OCI-LY7 (cell line): ENCODE measurements at regions not wholly inside any gene's neighbourhood (a gene's known extent, or its start where the extent isn't known, plus 50 kb on each side); places are given as distances from the start of the nearest gene placed in this dataset.

Source experiments
- BruUV-seq: library from RNA; stranded (reverse); fragments of 400-500 nt; replicated peaks from 2 replicates; lab custom pipeline; 2021; lab: Mats Ljungman, UMichigan
- CTCF ChIA-PET: fragments of 300-600 bp; sonication (Branson Sonifier 250); formaldehyde crosslinking; loops from one replicate; lab custom pipeline; 2022; ENCODE audit warnings: antibody characterized with exemption; ENCODE audit not compliant: unreplicated experiment; lab: Charles Lee
- POLR2A ChIA-PET: fragments of 300-600 bp; sonication (Branson Sonifier 250); formaldehyde crosslinking; loops from one replicate; lab custom pipeline; 2022; ENCODE audit warnings: antibody characterized with exemption; lab: Charles Lee
- DNase-seq: peaks from one replicate; pipeline ENCODE4 v3.0.0-alpha.2; 2015; ENCODE audit warnings: low spot score
- H2AFZ ChIP-seq: fragments of 200-600 bp; sonication (generic), shearing (Covaris generic); 2 replicates; pipeline ENCODE4 v1.6.1; 2014; ENCODE audit warnings: mild to moderate bottlenecking, antibody characterized with exemption, low read length, moderate library complexity
- H3K27ac ChIP-seq: fragments of 200-600 bp; sonication (generic); 2 replicates; pipeline ENCODE4 v1.5.1; 2014; ENCODE audit warnings: mixed run types, low read depth, mild to moderate bottlenecking, moderate library complexity, low read length, inconsistent platforms; ENCODE audit not compliant: poor library complexity, severe bottlenecking
- H3K36me3 ChIP-seq: fragments of 200-600 bp; sonication (generic); 2 replicates; pipeline ENCODE4 v1.6.1; 2014; ENCODE audit warnings: mild to moderate bottlenecking, antibody characterized with exemption, low read length, moderate library complexity, mixed read lengths; ENCODE audit not compliant: insufficient read depth
- H3K4me1 ChIP-seq: fragments of 200-600 bp; sonication (generic); 2 replicates; pipeline ENCODE4 v1.5.1; 2014; ENCODE audit warnings: mild to moderate bottlenecking, low read length; ENCODE audit not compliant: insufficient read depth, poor library complexity, severe bottlenecking
- H3K4me2 ChIP-seq: fragments of 200-600 bp; sonication (generic); 2 replicates; pipeline ENCODE4 v1.6.1; 2014; ENCODE audit warnings: mild to moderate bottlenecking, low read length
- H3K4me3 ChIP-seq: fragments of 200-600 bp; sonication (generic); 2 replicates; pipeline ENCODE4 v1.5.1; 2014; ENCODE audit warnings: mild to moderate bottlenecking, low read depth, low read length; ENCODE audit not compliant: poor library complexity, severe bottlenecking
- H3K79me2 ChIP-seq: fragments of 200-600 bp; sonication (generic); 2 replicates; pipeline ENCODE4 v1.6.1; 2016; ENCODE audit warnings: low read depth, mild to moderate bottlenecking, low read length, moderate library complexity, mixed read lengths; ENCODE audit not compliant: insufficient read depth
- H3K9me2 ChIP-seq: fragments of 200-600 bp; sonication (generic); 2 replicates; pipeline ENCODE4 v1.6.1; 2016; ENCODE audit warnings: mild to moderate bottlenecking, low read length, mixed read lengths; ENCODE audit not compliant: insufficient read depth
- H3K9me3 ChIP-seq: fragments of 200-600 bp; sonication (generic); 2 replicates; pipeline ENCODE4 v1.6.1; 2014; ENCODE audit warnings: mild to moderate bottlenecking, mixed run types, low read length, mixed read lengths
- H4K20me1 ChIP-seq: fragments of 200-600 bp; sonication (generic); 2 replicates; pipeline ENCODE4 v1.6.1; 2014; ENCODE audit warnings: mild to moderate bottlenecking, antibody characterized with exemption, low read length, moderate library complexity, mixed read lengths; ENCODE audit not compliant: insufficient read depth
- EZH2phosphoT487 ChIP-seq: fragments of 200-600 bp; sonication (generic); IDR thresholded peaks from 2 replicates; pipeline ENCODE4 v1.6.1; 2018; ENCODE audit warnings: low read depth, borderline replicate concordance, mild to moderate bottlenecking, mixed run types, antibody characterized with exemption, low read length, moderate library complexity, mixed read lengths
- intact Hi-C: fragments of 100-400 bp; cut with micrococcal nuclease; formaldehyde crosslinking; loops from one replicate; pipeline ENCODE4 v1.10.0; 2022; ENCODE audit not compliant: unreplicated experiment
- TF ChIP-seq, protein P1 (sequence below): fragments of 200-600 bp; sonication (generic); conservative IDR thresholded peaks from 2 replicates; pipeline ENCODE4 v1.5.1; 2014; ENCODE audit warnings: mild to moderate bottlenecking, antibody characterized with exemption, low read length, moderate library complexity, mixed read lengths

DNA sequence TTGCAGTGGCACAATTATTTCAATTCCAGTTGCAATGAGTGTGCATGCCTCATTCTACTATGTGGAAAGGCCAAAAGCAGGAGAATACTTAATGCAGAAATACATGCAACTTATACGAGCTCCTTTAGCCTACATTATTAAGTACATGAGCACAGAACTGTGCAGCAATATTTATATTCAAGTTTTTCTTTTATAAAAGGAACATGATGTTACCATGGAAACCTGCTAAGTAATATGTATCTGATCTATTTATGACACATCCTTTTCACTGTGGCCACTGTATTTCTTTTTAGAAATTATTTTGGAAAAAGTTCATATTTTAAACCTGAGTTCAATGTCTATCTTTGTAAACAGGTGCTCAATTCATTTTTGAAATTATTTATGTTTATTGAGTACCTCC, 88.9 kb downstream of the ELAPOR2 start:
- no peaks in the 10 kb centered on the region for H3K79me2 ChIP-seq
- no peak overlapping the region for H2AFZ ChIP-seq
- no peak overlapping the region for H3K27ac ChIP-seq
- no peak for DNase-seq
- H3K9me2 ChIP-seq: no peaks in the 10 kb centered on the region
- H3K9me3 ChIP-seq: no peaks in the 10 kb centered on the region
- BruUV-seq: no TSS peak
- CTCF ChIA-PET: interaction anchor here (0.7 kb wide), 1 partner anchor 10 kb away, joined by 3 read pairs; no protein-coding TSS in a partner anchor
- POLR2A ChIA-PET: interaction anchor here (0.6 to 1.5 kb wide), 5 partner anchors 15 to 1214 kb away, joined by 3 to 6 read pairs (median 3); partner anchors contain the start of gene TMEM243
- intact Hi-C loops: no loop called here
- H4K20me1 ChIP-seq: no peaks in the 10 kb centered on the region
- H3K36me3 ChIP-seq: no peaks in the 10 kb centered on the region
- H3K4me1 ChIP-seq: peaks cover 16% of the 10 kb centered on the region
- no peak overlapping the region for H3K4me3 ChIP-seq
- TF ChIP-seq, protein P1, sequence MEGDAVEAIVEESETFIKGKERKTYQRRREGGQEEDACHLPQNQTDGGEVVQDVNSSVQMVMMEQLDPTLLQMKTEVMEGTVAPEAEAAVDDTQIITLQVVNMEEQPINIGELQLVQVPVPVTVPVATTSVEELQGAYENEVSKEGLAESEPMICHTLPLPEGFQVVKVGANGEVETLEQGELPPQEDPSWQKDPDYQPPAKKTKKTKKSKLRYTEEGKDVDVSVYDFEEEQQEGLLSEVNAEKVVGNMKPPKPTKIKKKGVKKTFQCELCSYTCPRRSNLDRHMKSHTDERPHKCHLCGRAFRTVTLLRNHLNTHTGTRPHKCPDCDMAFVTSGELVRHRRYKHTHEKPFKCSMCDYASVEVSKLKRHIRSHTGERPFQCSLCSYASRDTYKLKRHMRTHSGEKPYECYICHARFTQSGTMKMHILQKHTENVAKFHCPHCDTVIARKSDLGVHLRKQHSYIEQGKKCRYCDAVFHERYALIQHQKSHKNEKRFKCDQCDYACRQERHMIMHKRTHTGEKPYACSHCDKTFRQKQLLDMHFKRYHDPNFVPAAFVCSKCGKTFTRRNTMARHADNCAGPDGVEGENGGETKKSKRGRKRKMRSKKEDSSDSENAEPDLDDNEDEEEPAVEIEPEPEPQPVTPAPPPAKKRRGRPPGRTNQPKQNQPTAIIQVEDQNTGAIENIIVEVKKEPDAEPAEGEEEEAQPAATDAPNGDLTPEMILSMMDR: no peak
- no peak for TF ChIP-seq EZH2phosphoT487
- no peak overlapping the region for H3K4me2 ChIP-seq

DNA sequence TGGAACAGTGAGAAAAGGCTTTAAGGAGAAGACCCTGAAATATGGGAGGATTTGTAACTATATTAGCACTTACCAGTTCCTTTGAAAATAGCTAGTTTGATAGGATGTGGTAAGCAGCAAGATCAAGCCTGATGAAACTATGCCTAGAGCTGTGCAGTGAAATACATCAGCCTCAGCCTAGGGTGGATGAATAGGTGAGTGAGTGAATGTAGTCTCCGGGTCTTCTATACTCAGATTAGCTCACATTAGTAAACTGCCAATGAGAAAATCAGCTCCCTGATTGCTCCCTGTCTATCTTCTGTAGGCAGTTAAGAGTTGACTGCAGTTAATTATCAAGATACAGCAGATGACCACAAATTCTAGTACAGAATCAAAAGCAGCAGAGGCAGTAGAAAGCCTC, 89.6 kb downstream of the ELAPOR2 start:
- no TSS peak for BruUV-seq
- H3K4me2 ChIP-seq: no peak overlapping the region
- H2AFZ ChIP-seq: no peak overlapping the region
- peaks cover 16% of the 10 kb centered on the region for H3K4me1 ChIP-seq
- H3K9me2 ChIP-seq: no peaks in the 10 kb centered on the region
- intact Hi-C loops: no loop called here
- no peak overlapping the region for H3K27ac ChIP-seq
- TF ChIP-seq, protein P1: no peak
- TF ChIP-seq EZH2phosphoT487: no peak
- H3K9me3 ChIP-seq: no peaks in the 10 kb centered on the region
- ChIA-PET POLR2A (interaction anchor here (0.6 to 1.5 kb wide), 7 partner anchors 11 to 200 kb away, joined by 3 to 6 read pairs (median 4); no protein-coding TSS in a partner anchor), CTCF (no interaction called here)
- no peak for DNase-seq
- no peak overlapping the region for H3K4me3 ChIP-seq
- no peaks in the 10 kb centered on the region for H3K79me2 ChIP-seq
- no peaks in the 10 kb centered on the region for H4K20me1 ChIP-seq
- H3K36me3 ChIP-seq: no peaks in the 10 kb centered on the region

GRCh38 chr7:86968618-86969017, 90.8 kb downstream of the ELAPOR2 start:
- TF ChIP-seq EZH2phosphoT487: no peak
- TF ChIP-seq, protein P1: no peak
- Histone ChIP-seq H3K9me3 (no peaks in the 10 kb centered on the region), H3K4me2 (no peak overlapping the region), H4K20me1 (no peaks in the 10 kb centered on the region), H3K4me3 (no peak overlapping the region), H3K27ac (no peak overlapping the region), H3K79me2 (no peaks in the 10 kb centered on the region), H3K36me3 (no peaks in the 10 kb centered on the region), H2AFZ (no peak overlapping the region), H3K4me1 (peaks cover 16% of the 10 kb centered on the region), H3K9me2 (no peaks in the 10 kb centered on the region)
- no TSS peak for BruUV-seq
- intact Hi-C loops: no loop called here
- no peak for DNase-seq
- POLR2A ChIA-PET: interaction anchor here (1.3 kb wide), 1 partner anchor 9 kb away, joined by 4 read pairs; no protein-coding TSS in a partner anchor
- CTCF ChIA-PET: no interaction called here
